ENCODE measurements at regions not wholly inside any gene's neighbourhood (a gene's known extent, or its start where the extent isn't known, plus 50 kb on each side); places are given as distances from the start of the nearest gene placed in this dataset.

GRCh38 chr13:30140973-30141372 lies 166.4 kb downstream of the KATNAL1 start:
- Histone ChIP-seq H3K27me3 (no peaks in the 10 kb centered on the region), H3K4me3 (no peak overlapping the region), H3K27ac (no peak overlapping the region), H3K36me3 (no peaks in the 10 kb centered on the region), H3K9me3 (no peaks in the 10 kb centered on the region), H3K4me1 (no peaks in the 10 kb centered on the region), H3K9ac (ENCODE audit: low read depth in 2 of 2, low read length in 2 of 2) (no peak overlapping the region)
- TF ChIP-seq CTCF (IDR thresholded peaks at IDR 0.05): no peak
- intact Hi-C loops (cut with DNase I): no loop called here
- DNase-seq: no peak

GRCh38 chr13:30138511-30138910 lies 168.8 kb downstream of the KATNAL1 start:
- no peak overlapping the region for H3K4me3 ChIP-seq
- intact Hi-C loops (cut with DNase I): loop anchor here (10.0 kb wide), 3 partner anchors 316 to 726 kb away; no protein-coding TSS in a partner anchor
- TF ChIP-seq CTCF (IDR thresholded peaks at IDR 0.05): no peak

GRCh38 chr13:30135868-30136267 lies 171.5 kb downstream of the KATNAL1 start:
- no peaks in the 10 kb centered on the region for H3K9me3 ChIP-seq
- no peaks in the 10 kb centered on the region for H3K27me3 ChIP-seq
- TF ChIP-seq CTCF (IDR thresholded peaks at IDR 0.05): no peak
- peaks cover 6% of the 10 kb centered on the region for H3K4me1 ChIP-seq
- H3K9ac ChIP-seq (ENCODE audit: low read depth in 2 of 2, low read length in 2 of 2): no peak overlapping the region
- no peak for DNase-seq
- H3K4me3 ChIP-seq: no peak overlapping the region
- no peaks in the 10 kb centered on the region for H3K36me3 ChIP-seq
- H3K27ac ChIP-seq: no peak overlapping the region
- intact Hi-C loops (cut with DNase I): loop anchor here (10.0 kb wide), 3 partner anchors 319 to 729 kb away; no protein-coding TSS in a partner anchor

More at GRCh38 chr13:30138511-30138910, 168.8 kb downstream of the KATNAL1 start:
- no peak for DNase-seq
- H3K27ac ChIP-seq: no peak overlapping the region
- H3K36me3 ChIP-seq: no peaks in the 10 kb centered on the region
- H3K27me3 ChIP-seq: no peaks in the 10 kb centered on the region
- no peaks in the 10 kb centered on the region for H3K4me1 ChIP-seq
- H3K9ac ChIP-seq (ENCODE audit: low read depth in 2 of 2, low read length in 2 of 2): no peak overlapping the region
- H3K9me3 ChIP-seq: no peaks in the 10 kb centered on the region

- no peak for DNase-seq
- no peak overlapping the region for H3K9ac ChIP-seq (ENCODE audit: low read depth in 2 of 2, low read length in 2 of 2)
- H3K27ac ChIP-seq: no peak overlapping the region
- no peaks in the 10 kb centered on the region for H3K36me3 ChIP-seq
- H3K4me3 ChIP-seq: no peak overlapping the region
- H3K27me3 ChIP-seq: no peaks in the 10 kb centered on the region
- no peak for TF ChIP-seq CTCF (IDR thresholded peaks at IDR 0.05)
- intact Hi-C loops (cut with DNase I): loop anchor here (10.0 kb wide), 3 partner anchors 319 to 729 kb away; no protein-coding TSS in a partner anchor
- H3K9me3 ChIP-seq: no peaks in the 10 kb centered on the region
- peaks cover 6% of the 10 kb centered on the region for H3K4me1 ChIP-seq
Observed at GRCh38 chr13:30135351-30135750, 172.0 kb downstream of the KATNAL1 start.

GRCh38 chr13:30134578-30134977 lies 172.8 kb downstream of the KATNAL1 start:
- H3K27ac ChIP-seq: no peak overlapping the region
- H3K4me3 ChIP-seq: no peak overlapping the region
- H3K36me3 ChIP-seq: no peaks in the 10 kb centered on the region
- peaks cover 6% of the 10 kb centered on the region for H3K4me1 ChIP-seq
- intact Hi-C loops (cut with DNase I): loop anchor here (5.0 to 10.0 kb wide), 4 partner anchors 320 to 730 kb away; no protein-coding TSS in a partner anchor
- H3K9ac ChIP-seq (ENCODE audit: low read depth in 2 of 2, low read length in 2 of 2): no peak overlapping the region
- no peaks in the 10 kb centered on the region for H3K27me3 ChIP-seq
- no peaks in the 10 kb centered on the region for H3K9me3 ChIP-seq
- no peak for TF ChIP-seq CTCF (IDR thresholded peaks at IDR 0.05)
- DNase-seq: no peak
